ENCODE measurements at regions not wholly inside any gene's neighbourhood (a gene's known extent, or its start where the extent isn't known, plus 50 kb on each side); places are given as distances from the start of the nearest gene placed in this dataset.
"Not testable (repeated sequence)": the region's sequence is repeated elsewhere in the genome, so short reads cannot be mapped to it uniquely, and the experiment has no call there.

- Mint-ChIP-seq H3K4me3 (ENCODE audit: unreplicated experiment) (no peak overlapping the region), H3K27ac (ENCODE audit: unreplicated experiment) (no peak overlapping the region), H3K4me1 (ENCODE audit: unreplicated experiment) (no peaks in the 10 kb centered on the region), H3K27me3 (ENCODE audit: unreplicated experiment) (no peaks in the 10 kb centered on the region), H3K36me3 (ENCODE audit: unreplicated experiment) (no peaks in the 10 kb centered on the region), H3K9me3 (ENCODE audit: unreplicated experiment) (no peaks in the 10 kb centered on the region)
- TF ChIP-seq CTCF (IDR thresholded peaks at IDR 0.05): no peak
- no peak for DNase-seq (ENCODE audit: extremely low spot score, unreplicated experiment)
These were observed 110.5 kb upstream of the FAM47C start for GRCh38 chrX:36897690-36898089.

- no peaks in the 10 kb centered on the region for H3K36me3 Mint-ChIP-seq (ENCODE audit: unreplicated experiment)
- no peak overlapping the region for H3K27ac Mint-ChIP-seq (ENCODE audit: unreplicated experiment)
- DNase-seq (ENCODE audit: extremely low spot score, unreplicated experiment): no peak
- no peaks in the 10 kb centered on the region for H3K4me1 Mint-ChIP-seq (ENCODE audit: unreplicated experiment)
- no peaks in the 10 kb centered on the region for H3K9me3 Mint-ChIP-seq (ENCODE audit: unreplicated experiment)
- H3K4me3 Mint-ChIP-seq (ENCODE audit: unreplicated experiment): no peak overlapping the region
- H3K27me3 Mint-ChIP-seq (ENCODE audit: unreplicated experiment): no peaks in the 10 kb centered on the region
- peak; percentile 35 for TF ChIP-seq CTCF (IDR thresholded peaks at IDR 0.05)
These were observed 109.9 kb upstream of the FAM47C start for GRCh38 chrX:36898301-36898700.

- H3K4me3 Mint-ChIP-seq (ENCODE audit: unreplicated experiment); H3K27me3 Mint-ChIP-seq (ENCODE audit: unreplicated experiment); H3K27ac Mint-ChIP-seq (ENCODE audit: unreplicated experiment); H3K9me3 Mint-ChIP-seq (ENCODE audit: unreplicated experiment); H3K4me1 Mint-ChIP-seq (ENCODE audit: unreplicated experiment); DNase-seq (ENCODE audit: extremely low spot score, unreplicated experiment); H3K36me3 Mint-ChIP-seq (ENCODE audit: unreplicated experiment): not testable (repeated sequence)
These were observed 103.6 kb upstream of the FAM47C start for GRCh38 chrX:36904561-36904960.

- Mint-ChIP-seq H3K9me3 (ENCODE audit: unreplicated experiment) (peaks cover 1% of the 10 kb centered on the region), H3K27me3 (ENCODE audit: unreplicated experiment) (no peaks in the 10 kb centered on the region), H3K4me3 (ENCODE audit: unreplicated experiment) (no peak overlapping the region), H3K27ac (ENCODE audit: unreplicated experiment) (no peak overlapping the region), H3K36me3 (ENCODE audit: unreplicated experiment) (no peaks in the 10 kb centered on the region), H3K4me1 (ENCODE audit: unreplicated experiment) (no peaks in the 10 kb centered on the region)
- no peak for DNase-seq (ENCODE audit: extremely low spot score, unreplicated experiment)
- peak; percentile 61 for TF ChIP-seq CTCF (IDR thresholded peaks at IDR 0.05)
These were observed 99.1 kb upstream of the FAM47C start for GRCh38 chrX:36908801-36909675.

GRCh38 chrX:36909676-36910030 is 98.5 kb upstream of the FAM47C start:
- H3K36me3 Mint-ChIP-seq (ENCODE audit: unreplicated experiment): no peaks in the 10 kb centered on the region
- H3K27ac Mint-ChIP-seq (ENCODE audit: unreplicated experiment): no peak overlapping the region
- no peak for DNase-seq (ENCODE audit: extremely low spot score, unreplicated experiment)
- H3K4me1 Mint-ChIP-seq (ENCODE audit: unreplicated experiment): no peaks in the 10 kb centered on the region
- no peak for TF ChIP-seq CTCF (IDR thresholded peaks at IDR 0.05)
- no peak overlapping the region for H3K4me3 Mint-ChIP-seq (ENCODE audit: unreplicated experiment)
- no peaks in the 10 kb centered on the region for H3K27me3 Mint-ChIP-seq (ENCODE audit: unreplicated experiment)
- peaks cover 5% of the 10 kb centered on the region for H3K9me3 Mint-ChIP-seq (ENCODE audit: unreplicated experiment)

Data from osteocyte (in vitro differentiated cells).